GM12892 (cell line): ENCODE measurements at regions not wholly inside any gene's neighbourhood (a gene's known extent, or its start where the extent isn't known, plus 50 kb on each side); places are given as distances from the start of the nearest gene placed in this dataset.

Source experiments
- POLR2A ChIP-seq: IDR thresholded peaks from 2 replicates; pipeline ENCODE4 v1.6.1; 2011; ENCODE audit warnings: low read depth, low read length, control low read depth
- POLR2AphosphoS5 ChIP-seq: IDR thresholded peaks from 2 replicates; pipeline ENCODE4 v1.6.1; 2011; ENCODE audit warnings: low read depth, low read length, control low read depth
- TAF1 ChIP-seq: IDR thresholded peaks from 2 replicates; pipeline ENCODE4 v1.6.1; 2011; ENCODE audit warnings: low read depth, mild to moderate bottlenecking, control low read depth, low read length, borderline replicate concordance

DNA sequence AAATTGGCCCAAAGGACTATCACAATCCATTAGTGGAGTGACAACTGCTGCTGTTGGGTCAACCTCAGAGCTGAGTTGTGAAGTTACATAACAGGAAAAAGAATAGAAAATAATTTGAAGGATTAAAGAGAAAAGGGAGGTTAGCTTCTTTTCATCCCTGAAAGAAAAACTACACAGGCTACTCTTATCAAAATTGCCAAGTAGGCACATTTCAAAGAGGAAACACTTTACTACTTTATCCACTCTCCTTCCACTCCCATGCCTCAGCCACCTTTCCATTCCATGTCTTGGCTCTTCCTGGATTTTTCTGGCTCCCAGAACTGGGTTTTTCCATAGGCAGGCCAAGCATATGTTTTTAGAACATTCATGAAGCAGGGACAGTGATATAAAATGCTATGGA, 384.0 kb upstream of the RORA start:
- TF ChIP-seq POLR2A (no peak), TAF1 (no peak), POLR2AphosphoS5 (no peak)
